Parathyroid adenoma (tissue), 2 donors: ENCODE measurements at regions not wholly inside any gene's neighbourhood (a gene's known extent, or its start where the extent isn't known, plus 50 kb on each side); places are given as distances from the start of the nearest gene placed in this dataset.

Source experiments
- H2AFZ ChIP-seq: fragments of 300-600 bp; sonication (generic); one replicate; pipeline ENCODE4 v1.7.0; 2017; ENCODE audit warnings: antibody characterized with exemption, mild to moderate bottlenecking
- H3K27ac ChIP-seq: fragments of 300-600 bp; sonication (generic); one replicate; pipeline ENCODE4 v1.7.0; 2017
- H3K27me3 ChIP-seq: fragments of 300-600 bp; sonication (generic); one replicate; pipeline ENCODE4 v1.7.0; 2017; ENCODE audit warnings: low read length; ENCODE audit not compliant: control insufficient read depth, insufficient read depth
- H3K36me3 ChIP-seq: fragments of 300-600 bp; sonication (generic); one replicate; pipeline ENCODE4 v1.7.0; 2017; ENCODE audit warnings: low read length; ENCODE audit not compliant: control insufficient read depth, insufficient read depth
- H3K4me1 ChIP-seq: fragments of 300-600 bp; sonication (generic); one replicate; pipeline ENCODE4 v1.7.0; 2017; ENCODE audit warnings: control low read depth
- H3K4me2 ChIP-seq: fragments of 300-600 bp; sonication (generic); one replicate; pipeline ENCODE4 v1.7.0; 2017; ENCODE audit warnings: low read length
- H3K4me3 ChIP-seq: fragments of 300-600 bp; sonication (generic); one replicate; pipeline ENCODE4 v1.7.0; 2017; ENCODE audit warnings: low read depth, low read length
- H3K79me2 ChIP-seq: fragments of 300-600 bp; sonication (generic); one replicate; pipeline ENCODE4 v1.7.0; 2017; ENCODE audit warnings: control low read depth
- H3K9ac ChIP-seq: fragments of 300-600 bp; sonication (generic); one replicate; pipeline ENCODE4 v1.7.0; 2017; ENCODE audit warnings: mild to moderate bottlenecking
- H3K9me3 ChIP-seq: fragments of 300-600 bp; sonication (generic); one replicate; pipeline ENCODE4 v1.7.0; 2017; ENCODE audit warnings: low read length; ENCODE audit not compliant: control insufficient read depth
- CTCF ChIP-seq: fragments of 300-600 bp; sonication (generic); IDR thresholded peaks from one replicate; pipeline ENCODE4 v1.7.0; 2017; ENCODE audit warnings: antibody characterized with exemption, mild to moderate bottlenecking
- donor health status: primary hyperparathyroidism.

- H3K9ac ChIP-seq: no peak overlapping the region
- H3K36me3 ChIP-seq: no peaks in the 10 kb centered on the region
- H3K27ac ChIP-seq: no peak overlapping the region
- H3K79me2 ChIP-seq: no peaks in the 10 kb centered on the region
- no peaks in the 10 kb centered on the region for H3K9me3 ChIP-seq
- no peak overlapping the region for H3K4me3 ChIP-seq
- no peaks in the 10 kb centered on the region for H3K4me1 ChIP-seq
- TF ChIP-seq CTCF: no peak
- no peak overlapping the region for H3K4me2 ChIP-seq
- H2AFZ ChIP-seq: no peak overlapping the region
- no peaks in the 10 kb centered on the region for H3K27me3 ChIP-seq
Measured at GRCh38 chr10:45199205-45199740, 116.1 kb downstream of the OR13A1 start.

- H3K27me3 ChIP-seq: no peaks in the 10 kb centered on the region
- no peak for TF ChIP-seq CTCF
- no peak overlapping the region for H3K9ac ChIP-seq
- no peaks in the 10 kb centered on the region for H3K9me3 ChIP-seq
- H3K79me2 ChIP-seq: no peaks in the 10 kb centered on the region
- H3K4me2 ChIP-seq: no peak overlapping the region
- no peak overlapping the region for H3K4me3 ChIP-seq
- H2AFZ ChIP-seq: no peak overlapping the region
- no peaks in the 10 kb centered on the region for H3K4me1 ChIP-seq
- H3K27ac ChIP-seq: no peak overlapping the region
- no peaks in the 10 kb centered on the region for H3K36me3 ChIP-seq
Measured at GRCh38 chr10:45201271-45201670, 114.1 kb downstream of the OR13A1 start.

GRCh38 chr10:45202242-45202641 is 113.2 kb downstream of the OR13A1 start:
- Histone ChIP-seq H3K9me3 (no peaks in the 10 kb centered on the region), H3K9ac (no peak overlapping the region), H3K27ac (no peak overlapping the region), H3K36me3 (no peaks in the 10 kb centered on the region), H2AFZ (no peak overlapping the region), H3K4me2 (no peak overlapping the region), H3K4me3 (no peak overlapping the region), H3K79me2 (no peaks in the 10 kb centered on the region), H3K27me3 (no peaks in the 10 kb centered on the region), H3K4me1 (no peaks in the 10 kb centered on the region)
- no peak for TF ChIP-seq CTCF

- Histone ChIP-seq H3K27ac (no peak overlapping the region), H3K9me3 (no peaks in the 10 kb centered on the region), H3K4me3 (no peak overlapping the region), H3K4me2 (no peak overlapping the region), H3K9ac (no peak overlapping the region), H3K79me2 (no peaks in the 10 kb centered on the region), H3K4me1 (no peaks in the 10 kb centered on the region), H3K36me3 (no peaks in the 10 kb centered on the region), H2AFZ (no peak overlapping the region), H3K27me3 (no peaks in the 10 kb centered on the region)
- TF ChIP-seq CTCF: no peak
Measured at GRCh38 chr10:45204954-45205775, 110.2 kb downstream of the OR13A1 start.

GRCh38 chr10:45209888-45210287 is 105.5 kb downstream of the OR13A1 start:
- Histone ChIP-seq H3K9ac (no peak overlapping the region), H3K36me3 (no peaks in the 10 kb centered on the region), H3K4me2 (no peak overlapping the region), H3K4me3 (no peak overlapping the region), H3K27me3 (no peaks in the 10 kb centered on the region), H3K79me2 (no peaks in the 10 kb centered on the region), H2AFZ (no peak overlapping the region), H3K4me1 (no peaks in the 10 kb centered on the region), H3K9me3 (no peaks in the 10 kb centered on the region), H3K27ac (no peak overlapping the region)
- no peak for TF ChIP-seq CTCF
